NT2/D1 (cell line): ENCODE measurements at regions not wholly inside any gene's neighbourhood (a gene's known extent, or its start where the extent isn't known, plus 50 kb on each side); places are given as distances from the start of the nearest gene placed in this dataset.

Source experiments
- SUZ12 ChIP-seq: IDR thresholded peaks from 2 replicates; pipeline ENCODE4 v1.6.1; 2011; ENCODE audit not compliant: insufficient read length, insufficient read depth; ENCODE audit errors: extremely low read depth
- YY1 ChIP-seq: IDR thresholded peaks from 2 replicates; pipeline ENCODE4 v1.6.1; 2011; ENCODE audit not compliant: insufficient read length, insufficient read depth

GRCh38 chr10:71025535-71025934 is 137.2 kb upstream of the PCBD1 start:
- no peak for TF ChIP-seq SUZ12
- no peak for TF ChIP-seq YY1
